Stimulated activated CD8-positive, alpha-beta memory T cell treated with anti-CD3 and anti-CD28 coated beads, Interleukin-7, amount 100 ng/mL, for 24 hours (primary cell): ENCODE measurements at regions not wholly inside any gene's neighbourhood (a gene's known extent, or its start where the extent isn't known, plus 50 kb on each side); places are given as distances from the start of the nearest gene placed in this dataset.

Source experiments
- DNase-seq: peaks from one replicate; pipeline ENCODE4 v3.0.0-alpha.2; 2020; ENCODE audit warnings: low read depth

DNA sequence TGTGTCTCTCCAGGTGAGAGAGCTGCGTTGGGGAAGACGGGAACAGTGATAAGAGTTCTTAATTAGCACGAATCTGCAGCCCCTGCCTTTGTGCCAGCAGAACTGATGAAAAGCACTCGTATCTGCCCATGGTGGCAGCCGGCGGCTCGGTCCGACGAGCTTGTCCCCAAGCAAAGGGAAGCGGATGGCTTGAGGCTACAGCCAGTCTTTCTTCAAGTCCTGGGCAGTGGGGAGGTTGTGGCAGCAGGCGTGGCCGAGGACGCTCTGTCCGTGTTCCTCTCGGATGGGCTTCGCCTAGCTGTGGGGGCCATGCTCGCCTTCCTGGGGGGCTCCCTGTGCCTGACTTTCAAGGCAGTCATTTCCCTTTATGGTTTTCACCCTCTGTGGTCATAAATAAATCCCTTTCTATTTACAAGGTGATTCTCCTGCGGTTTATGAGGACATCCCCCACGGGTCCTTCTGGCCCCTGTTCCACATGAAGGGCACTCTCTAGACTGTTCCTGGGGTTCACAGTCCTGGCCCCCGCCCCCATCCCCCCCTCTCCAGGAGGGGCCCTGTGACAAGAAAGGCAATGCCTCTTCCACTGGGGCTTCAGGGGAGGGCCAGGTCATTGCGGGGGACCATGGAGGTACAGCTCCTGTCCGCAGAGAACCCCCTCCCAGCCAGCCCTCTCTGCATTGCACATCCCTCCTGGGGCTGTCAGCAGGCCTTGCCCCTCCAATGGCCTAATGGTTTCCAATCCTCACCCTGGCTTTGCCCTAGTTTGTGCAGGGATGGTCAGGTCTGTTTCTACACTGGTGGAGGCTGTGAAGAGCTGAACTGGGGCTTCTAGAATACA, 1212.3 kb downstream of the BRD1 start:
- DNase-seq, result no peak

DNA sequence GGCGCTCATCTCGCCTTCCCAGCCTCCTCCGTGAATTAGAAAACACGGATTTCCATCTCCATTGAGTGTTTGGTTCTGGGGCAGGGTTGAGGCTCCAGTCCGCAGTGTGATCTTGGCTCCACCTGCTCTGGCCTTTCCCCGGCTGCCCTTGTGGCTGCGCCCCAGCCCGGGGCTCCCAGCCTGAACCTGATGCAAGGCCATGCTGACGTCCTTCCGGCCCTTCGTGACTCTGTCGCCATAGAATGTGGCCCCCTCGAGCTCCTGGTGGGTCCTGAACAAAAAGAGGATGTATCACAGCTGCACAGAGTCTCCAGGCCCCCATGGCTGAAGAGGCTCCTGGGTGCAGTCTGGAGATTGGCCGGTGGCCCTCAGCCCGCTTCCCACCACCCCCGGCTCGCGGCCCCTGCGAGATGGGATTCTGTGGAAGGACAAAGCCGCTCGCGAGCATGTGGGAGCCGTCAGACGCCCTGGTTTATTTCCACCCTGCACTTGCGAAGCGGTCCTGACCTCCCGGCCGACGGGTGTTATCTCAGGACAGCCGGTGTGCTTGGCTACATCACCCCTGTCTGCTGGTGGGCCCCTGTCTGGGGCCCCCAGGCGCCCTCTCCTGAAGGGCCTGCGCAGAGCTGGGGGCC, 1214.0 kb downstream of the BRD1 start:
- no peak for DNase-seq

DNA sequence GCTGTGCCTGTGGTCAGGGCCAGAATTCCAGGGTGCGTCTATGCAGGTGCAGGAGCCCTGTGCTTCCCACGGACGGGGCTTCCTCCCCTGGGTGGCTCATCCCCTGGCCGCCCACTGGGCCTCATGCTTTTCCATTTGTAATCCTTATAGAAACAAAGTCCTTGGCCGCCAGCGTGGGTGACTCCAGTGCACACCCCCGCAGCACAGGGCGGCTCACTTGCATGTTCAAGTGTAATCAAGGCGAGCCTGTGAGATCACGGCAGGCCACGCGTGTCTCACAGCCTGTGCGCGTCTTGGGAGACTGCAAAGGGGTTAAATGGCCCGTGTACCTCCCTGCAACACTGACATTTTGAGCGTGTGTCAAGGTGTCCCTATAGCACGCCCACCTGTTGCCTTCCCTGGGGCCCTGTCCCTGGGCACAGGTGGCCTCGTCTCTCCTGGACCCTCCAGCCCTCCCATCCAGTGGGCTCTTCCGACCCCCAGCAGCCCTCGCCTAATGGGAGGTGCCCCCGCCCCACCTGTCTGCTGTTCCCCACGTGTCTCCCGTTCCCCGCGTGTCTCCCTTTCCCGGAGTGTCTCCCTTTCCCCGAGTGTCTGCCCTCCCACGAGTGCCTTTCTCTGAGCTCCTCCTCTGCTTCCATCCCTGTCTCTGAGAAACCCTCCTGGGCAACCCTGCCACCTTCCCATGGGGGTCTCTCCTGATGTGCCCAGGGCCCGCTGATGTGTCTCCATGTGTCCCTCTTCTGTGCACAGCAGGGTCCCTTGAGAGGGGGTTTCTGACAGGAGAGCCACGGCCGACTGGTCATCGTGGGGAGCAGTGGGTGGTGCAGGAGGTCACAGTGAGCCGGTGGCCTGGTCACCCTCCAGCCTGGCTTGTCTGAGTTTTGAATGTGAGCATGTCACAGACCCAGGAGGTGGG, 1215.3 kb downstream of the BRD1 start:
- no peak for DNase-seq

DNA sequence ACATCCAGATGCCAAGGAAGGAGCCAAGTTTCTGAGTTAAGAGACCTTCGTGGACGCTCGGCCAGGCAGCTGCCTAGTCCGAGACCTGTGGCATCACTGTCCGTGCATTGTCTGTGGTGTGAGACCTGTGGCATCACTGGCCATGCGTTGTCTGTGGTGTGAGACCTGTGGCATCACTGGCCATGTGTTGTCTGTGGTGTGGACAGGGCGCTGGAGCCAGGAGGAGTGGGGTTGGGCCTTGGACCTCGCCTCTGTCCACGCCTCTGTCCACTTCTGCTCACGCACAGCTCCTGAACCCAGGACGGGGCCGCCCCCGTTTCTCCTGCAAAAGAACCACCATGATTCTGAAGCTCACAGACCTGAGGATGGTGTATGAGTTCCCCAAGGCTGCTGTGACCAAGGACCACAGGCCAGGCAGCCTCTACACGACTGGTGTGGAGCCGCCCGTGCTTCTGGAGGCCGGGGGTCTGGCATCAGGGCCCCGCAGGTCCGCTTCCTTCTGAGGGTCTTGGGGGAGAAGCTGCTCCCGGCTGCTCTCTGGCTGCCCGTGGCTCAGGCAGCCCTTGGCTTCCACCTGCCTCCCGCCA, 1218.3 kb downstream of the BRD1 start:
- no peak for DNase-seq

GRCh38 chr22:48607901-48608662, 1219.6 kb downstream of the BRD1 start:
- no peak for DNase-seq

DNA sequence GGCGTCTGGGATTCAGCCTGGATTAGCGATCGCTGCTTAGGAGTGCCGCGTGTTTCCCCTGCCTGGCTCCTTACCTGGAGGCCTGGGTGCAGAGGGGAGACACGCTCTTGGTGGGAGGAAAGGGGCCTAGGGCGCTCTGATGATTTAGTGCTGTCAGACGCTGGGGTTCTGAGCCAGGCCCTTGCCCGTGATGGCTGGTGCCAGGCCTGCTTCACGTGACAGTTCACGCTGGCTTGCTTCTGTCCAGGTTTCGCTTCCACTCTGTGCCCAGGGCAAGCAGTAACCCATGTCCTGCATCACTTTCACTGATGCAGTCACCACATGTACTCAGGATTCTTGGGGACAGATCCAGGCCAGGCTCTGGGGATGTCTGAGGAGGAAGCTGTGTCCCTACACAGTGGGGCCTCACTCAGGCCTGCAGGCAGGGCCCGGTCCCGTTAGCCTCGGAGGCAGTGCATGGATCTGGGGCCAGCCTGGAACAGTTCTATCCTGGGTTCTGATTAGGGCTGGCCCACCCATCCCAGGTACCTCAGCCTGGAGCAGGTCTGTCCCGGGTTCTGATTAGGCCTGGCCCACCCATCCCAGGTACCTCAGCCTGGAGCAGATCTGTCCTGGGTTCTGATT, 1220.9 kb downstream of the BRD1 start:
- DNase-seq, result no peak

DNA sequence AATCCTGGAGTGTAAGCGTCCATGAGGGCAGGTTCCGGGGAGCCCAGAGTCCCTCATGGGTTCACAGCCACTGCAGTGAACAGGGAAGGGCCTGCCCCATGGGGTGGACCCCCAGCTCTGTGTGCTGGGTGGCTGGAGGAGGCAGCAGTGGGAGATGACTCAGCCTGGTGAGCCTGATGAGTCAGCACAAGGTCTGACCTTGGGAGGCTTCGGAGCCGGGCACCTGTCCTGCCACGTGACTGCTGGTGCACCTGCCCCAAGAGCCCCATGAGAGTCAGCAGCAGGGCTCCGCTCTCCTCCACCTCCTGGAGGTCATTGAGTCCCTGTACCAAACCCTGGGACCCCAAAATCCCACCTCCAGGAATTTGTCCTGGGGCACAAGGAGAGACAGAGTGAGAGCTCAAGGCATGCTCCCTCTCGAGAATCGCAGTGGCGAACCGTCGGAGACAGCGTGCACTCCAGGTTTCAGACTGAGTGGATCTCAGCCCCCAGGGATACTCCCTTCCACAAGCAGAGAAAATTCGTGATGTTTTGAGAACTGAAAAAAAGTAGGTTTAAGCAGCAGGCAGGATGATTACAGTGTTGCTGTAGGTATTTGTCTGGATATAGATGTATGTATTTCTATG, 1221.7 kb downstream of the BRD1 start:
- no peak for DNase-seq

DNA sequence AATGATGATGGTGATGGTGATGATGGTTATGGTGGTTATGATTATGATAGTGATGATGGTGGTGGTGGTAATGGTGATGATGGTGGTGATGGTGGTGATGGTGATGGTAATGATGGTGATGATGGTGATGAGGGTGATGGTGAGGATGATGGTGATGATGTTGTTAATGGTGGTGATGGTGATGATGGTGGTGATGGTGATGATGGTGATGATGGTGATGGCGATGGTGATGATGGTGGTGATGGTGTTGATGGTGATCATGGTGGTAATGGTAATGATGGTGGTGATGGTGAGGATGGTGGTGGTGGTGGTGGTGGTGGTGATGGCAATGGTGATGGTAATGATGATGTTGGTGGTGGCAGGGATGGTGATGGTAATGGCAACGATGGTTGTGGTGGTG, 1222.5 kb downstream of the BRD1 start:
- no peak for DNase-seq

GRCh38 chr22:48603621-48604320, 1223.9 kb downstream of the BRD1 start:
- no peak for DNase-seq

- DNase-seq, result no peak
Observed at GRCh38 chr22:48602805-48603518, 1224.7 kb downstream of the BRD1 start.

DNA sequence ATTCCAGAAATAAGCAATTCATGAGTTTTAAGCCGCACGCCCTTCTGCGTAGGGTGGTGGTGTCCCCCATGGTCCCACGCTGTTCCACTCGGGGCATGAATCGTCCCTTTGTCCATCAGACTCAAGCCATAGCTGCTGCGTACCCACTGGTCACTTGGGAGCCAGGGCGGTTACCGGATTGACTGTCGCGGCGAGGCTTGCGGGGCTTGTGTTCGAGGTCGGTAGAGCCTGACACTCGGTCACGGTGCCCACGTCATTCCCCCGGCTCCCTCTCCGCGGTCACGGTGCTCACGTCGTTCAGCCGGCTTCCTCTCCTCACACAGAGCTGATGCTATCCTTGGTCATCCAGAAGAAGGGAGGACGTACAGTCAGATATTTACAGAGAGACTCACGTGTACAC, 1227.0 kb downstream of the BRD1 start:
- no peak for DNase-seq

GRCh38 chr22:48600171-48600570, 1227.5 kb downstream of the BRD1 start:
- DNase-seq, result no peak

DNA sequence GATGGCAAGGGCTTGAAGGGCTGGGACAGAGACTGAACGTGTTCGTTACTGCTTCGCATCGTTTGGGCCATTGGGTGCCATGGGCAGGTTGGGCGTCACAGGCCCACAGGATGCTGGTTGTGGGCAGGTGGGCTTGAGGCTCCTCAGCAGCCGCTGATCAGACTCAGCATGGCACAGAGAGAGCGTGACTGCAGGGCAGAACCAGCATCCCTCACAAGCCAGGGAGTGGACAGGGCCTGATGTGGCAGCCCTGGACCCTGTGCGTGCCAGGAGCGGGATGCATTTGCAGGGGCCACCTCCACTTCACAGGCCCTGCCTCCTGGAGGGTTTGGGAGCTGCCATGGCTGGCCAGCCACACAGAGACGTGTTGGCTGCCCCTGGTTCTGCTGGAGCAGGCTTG, 1228.3 kb downstream of the BRD1 start:
- no peak for DNase-seq

DNA sequence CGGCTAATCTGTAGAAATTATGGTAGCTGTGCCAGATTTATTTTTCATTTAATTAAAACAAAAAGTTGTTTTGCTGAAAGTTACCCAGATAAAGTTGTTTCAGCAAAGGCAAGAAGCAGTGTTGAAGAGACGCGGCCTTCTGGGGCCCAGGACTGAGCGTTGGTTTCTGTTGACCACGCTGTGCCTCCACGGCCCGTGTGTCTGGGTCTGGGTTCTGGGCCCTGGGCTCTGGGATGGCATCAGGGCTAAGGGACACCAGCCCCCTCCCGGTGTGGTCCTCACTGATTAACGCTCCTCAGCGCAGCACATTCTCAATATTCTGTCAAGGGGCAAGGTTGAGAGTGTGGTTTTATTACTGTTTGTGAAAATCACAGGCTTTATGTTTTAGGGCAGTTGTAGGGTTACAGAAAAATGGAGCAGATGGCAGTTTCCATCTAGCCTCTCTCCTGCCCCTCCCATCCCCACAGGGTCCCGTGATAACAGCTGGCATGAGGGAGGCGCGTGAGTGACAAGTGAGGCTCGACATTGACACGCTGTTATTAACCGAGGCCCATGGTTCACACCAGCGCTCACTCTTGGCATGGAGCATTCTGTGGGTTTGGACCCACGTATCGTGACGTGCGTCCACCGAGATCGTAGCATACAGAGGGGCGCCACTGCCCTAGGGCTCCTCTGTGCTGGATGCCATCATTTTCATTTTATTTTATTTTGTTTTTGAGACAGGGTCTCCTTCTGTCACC, 1231.4 kb downstream of the BRD1 start:
- no peak for DNase-seq

DNA sequence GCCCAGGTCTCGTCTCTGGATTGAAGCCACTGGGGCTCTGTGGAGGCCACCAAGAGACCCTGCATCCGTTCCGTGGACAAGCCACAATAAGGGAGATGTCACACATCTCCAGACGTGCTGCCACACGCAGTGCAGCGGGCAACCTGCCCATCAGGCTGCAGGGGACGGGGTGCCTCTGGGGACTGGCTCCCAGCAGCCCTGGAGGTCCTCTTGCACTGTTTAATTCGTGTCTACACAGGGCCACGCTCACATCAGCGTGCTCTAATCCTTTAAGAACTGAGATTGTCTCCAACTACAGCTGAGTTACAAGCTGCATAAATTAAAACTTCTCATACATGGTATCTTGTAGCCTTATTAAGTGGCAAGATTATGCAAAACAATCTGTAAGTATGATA, 1232.2 kb downstream of the BRD1 start:
- no peak for DNase-seq

GRCh38 chr22:48594757-48595510, 1232.7 kb downstream of the BRD1 start:
- DNase-seq, result no peak

GRCh38 chr22:48594016-48594756, 1233.5 kb downstream of the BRD1 start:
- no peak for DNase-seq
